Neural progenitor cell (in vitro differentiated cells): ENCODE measurements at regions not wholly inside any gene's neighbourhood (a gene's known extent, or its start where the extent isn't known, plus 50 kb on each side); places are given as distances from the start of the nearest gene placed in this dataset.

Source experiments
- DNase-seq: peaks from one replicate; pipeline ENCODE4 v3.0.0-alpha.2; 2016; ENCODE audit warnings: low spot score
- H2AFZ ChIP-seq: fragments of 200-600 bp; sonication (generic); replicated peaks from 2 replicates; pipeline ENCODE4 v1.6.1; 2016; ENCODE audit warnings: antibody characterized with exemption
- H3F3A ChIP-seq: fragments of 200-600 bp; sonication (generic); 2 replicates; pipeline ENCODE4 v1.6.1; 2016; ENCODE audit warnings: antibody characterized with exemption, low read depth
- H3K27ac ChIP-seq: fragments of 200-600 bp; sonication (generic); 2 replicates; pipeline ENCODE4 v1.5.1; 2016; ENCODE audit warnings: mild to moderate bottlenecking
- H3K27me3 ChIP-seq: fragments of 200-600 bp; sonication (generic); 2 replicates; pipeline ENCODE4 v1.6.1; 2016; ENCODE audit warnings: mild to moderate bottlenecking, moderate library complexity
- H3K36me3 ChIP-seq: fragments of 200-600 bp; sonication (generic); 2 replicates; pipeline ENCODE4 v1.5.1; 2016
- H3K4me1 ChIP-seq: fragments of 200-600 bp; sonication (generic); 2 replicates; pipeline ENCODE4 v1.6.1; 2016; ENCODE audit warnings: mixed run types
- H3K4me2 ChIP-seq: fragments of 200-600 bp; sonication (generic); 2 replicates; pipeline ENCODE4 v1.6.1; 2016
- H3K4me3 ChIP-seq: fragments of 200-600 bp; sonication (generic); 2 replicates; pipeline ENCODE4 v1.5.1; 2016
- H3K79me2 ChIP-seq: fragments of 200-600 bp; sonication (generic); 2 replicates; pipeline ENCODE4 v1.6.1; 2016; ENCODE audit warnings: low read depth
- H3K9ac ChIP-seq: fragments of 200-600 bp; sonication (generic); 2 replicates; pipeline ENCODE4 v1.6.1; 2016
- H3K9me3 ChIP-seq: fragments of 200-600 bp; sonication (generic); 2 replicates; pipeline ENCODE4 v1.5.1; 2016; ENCODE audit warnings: low read depth
- H4K20me1 ChIP-seq: fragments of 200-600 bp; sonication (generic); 2 replicates; pipeline ENCODE4 v1.6.1; 2016; ENCODE audit warnings: low read depth
- H3K27ac Mint-ChIP-seq: 3 replicates; pipeline ENCODE4 v1.8.0; 2021; ENCODE audit warnings: mixed read lengths
- H3K27me3 Mint-ChIP-seq: 2 replicates; pipeline ENCODE4 v1.8.0; 2022; ENCODE audit warnings: low read depth, mild to moderate bottlenecking, inconsistent platforms, moderate library complexity, mixed read lengths; ENCODE audit not compliant: insufficient read depth
- H3K36me3 Mint-ChIP-seq: 3 replicates; pipeline ENCODE4 v1.8.0; 2021; ENCODE audit warnings: mixed read lengths
- H3K4me1 Mint-ChIP-seq: 3 replicates; pipeline ENCODE4 v1.8.0; 2021; ENCODE audit warnings: mixed read lengths
- H3K4me3 Mint-ChIP-seq: 3 replicates; pipeline ENCODE4 v1.8.0; 2021; ENCODE audit warnings: mild to moderate bottlenecking, moderate library complexity, mixed read lengths
- H3K9me3 Mint-ChIP-seq: 3 replicates; pipeline ENCODE4 v1.8.0; 2020; ENCODE audit warnings: mixed read lengths
- CTCF ChIP-seq: fragments of 200-600 bp; sonication (generic); IDR thresholded peaks from 2 replicates; pipeline ENCODE4 v1.5.1; 2017; ENCODE audit warnings: antibody characterized with exemption, mild to moderate bottlenecking
- EZH2 ChIP-seq: fragments of 200-600 bp; sonication (generic); IDR thresholded peaks from 2 replicates; pipeline ENCODE4 v1.6.1; 2017; ENCODE audit warnings: antibody characterized with exemption, mild to moderate bottlenecking, moderate library complexity
- EZH2phosphoT487 ChIP-seq: fragments of 200-600 bp; sonication (generic); IDR thresholded peaks from 2 replicates; pipeline ENCODE4 v1.6.1; 2017; ENCODE audit warnings: antibody characterized with exemption

GRCh38 chr6:147033267-147033666 is 170.9 kb upstream of the STXBP5 start:
- Mint-ChIP-seq H3K36me3 (no peaks in the 10 kb centered on the region), H3K4me3 (no peak overlapping the region), H3K27ac (no peak overlapping the region), H3K27me3 (peaks cover 2% of the 10 kb centered on the region), H3K9me3 (no peaks in the 10 kb centered on the region), H3K4me1 (peaks cover 2% of the 10 kb centered on the region)
- H3K4me1 ChIP-seq, result no peaks in the 10 kb centered on the region
- H3K9ac ChIP-seq, result no peak overlapping the region
- DNase-seq, result peak; percentile 40
- no peak overlapping the region for H3K4me3 ChIP-seq
- H2AFZ ChIP-seq, result peak overlapping the region; percentile 14
- H3K79me2 ChIP-seq, result no peaks in the 10 kb centered on the region
- no peaks in the 10 kb centered on the region for H4K20me1 ChIP-seq
- H3K4me2 ChIP-seq, result no peak overlapping the region
- TF ChIP-seq EZH2 (no peak), EZH2phosphoT487 (no peak), CTCF (no peak)
- H3K9me3 ChIP-seq, result no peaks in the 10 kb centered on the region
- no peaks in the 10 kb centered on the region for H3K27me3 ChIP-seq
- no peaks in the 10 kb centered on the region for H3F3A ChIP-seq
- no peaks in the 10 kb centered on the region for H3K36me3 ChIP-seq
- H3K27ac ChIP-seq, result no peak overlapping the region

GRCh38 chr6:147035886-147036285 is 168.3 kb upstream of the STXBP5 start:
- Mint-ChIP-seq H3K9me3 (no peaks in the 10 kb centered on the region), H3K4me1 (peaks cover 2% of the 10 kb centered on the region), H3K4me3 (no peak overlapping the region), H3K36me3 (no peaks in the 10 kb centered on the region), H3K27ac (no peak overlapping the region), H3K27me3 (no peaks in the 10 kb centered on the region)
- Histone ChIP-seq H3K4me2 (no peak overlapping the region), H3K9me3 (no peaks in the 10 kb centered on the region), H3F3A (no peaks in the 10 kb centered on the region), H3K36me3 (no peaks in the 10 kb centered on the region), H2AFZ (no peak overlapping the region), H3K27ac (no peak overlapping the region), H3K4me1 (no peaks in the 10 kb centered on the region), H3K27me3 (no peaks in the 10 kb centered on the region), H4K20me1 (no peaks in the 10 kb centered on the region), H3K4me3 (no peak overlapping the region), H3K79me2 (no peaks in the 10 kb centered on the region), H3K9ac (no peak overlapping the region)
- TF ChIP-seq EZH2phosphoT487 (no peak), EZH2 (no peak), CTCF (no peak)
- no peak for DNase-seq

- H3K4me3 ChIP-seq, result no peak overlapping the region
- no peaks in the 10 kb centered on the region for H3F3A ChIP-seq
- H3K36me3 Mint-ChIP-seq, result no peaks in the 10 kb centered on the region
- no peaks in the 10 kb centered on the region for H3K36me3 ChIP-seq
- H3K27ac ChIP-seq, result no peak overlapping the region
- H3K9me3 ChIP-seq, result no peaks in the 10 kb centered on the region
- H3K27me3 Mint-ChIP-seq, result no peaks in the 10 kb centered on the region
- TF ChIP-seq EZH2phosphoT487, result no peak
- H3K9ac ChIP-seq, result no peak overlapping the region
- H3K4me3 Mint-ChIP-seq, result no peak overlapping the region
- no peaks in the 10 kb centered on the region for H3K4me1 ChIP-seq
- H3K4me2 ChIP-seq, result no peak overlapping the region
- no peaks in the 10 kb centered on the region for H3K79me2 ChIP-seq
- H2AFZ ChIP-seq, result no peak overlapping the region
- no peak for DNase-seq
- H3K27me3 ChIP-seq, result no peaks in the 10 kb centered on the region
- H3K9me3 Mint-ChIP-seq, result no peaks in the 10 kb centered on the region
- H3K4me1 Mint-ChIP-seq, result peaks cover under 1% of the 10 kb centered on the region
- H3K27ac Mint-ChIP-seq, result no peak overlapping the region
- H4K20me1 ChIP-seq, result no peaks in the 10 kb centered on the region
Observed at GRCh38 chr6:147037881-147038280, 166.3 kb upstream of the STXBP5 start.

- Histone ChIP-seq H3K36me3 (no peaks in the 10 kb centered on the region), H3K27me3 (no peaks in the 10 kb centered on the region), H3K4me3 (no peak overlapping the region), H3K4me1 (no peaks in the 10 kb centered on the region), H3K27ac (no peak overlapping the region), H2AFZ (no peak overlapping the region), H3K79me2 (no peaks in the 10 kb centered on the region), H3K9ac (no peak overlapping the region), H3F3A (no peaks in the 10 kb centered on the region), H3K9me3 (no peaks in the 10 kb centered on the region), H3K4me2 (no peak overlapping the region), H4K20me1 (no peaks in the 10 kb centered on the region)
- Mint-ChIP-seq H3K9me3 (peaks cover 7% of the 10 kb centered on the region), H3K27ac (no peak overlapping the region), H3K27me3 (no peaks in the 10 kb centered on the region), H3K4me1 (no peaks in the 10 kb centered on the region), H3K4me3 (no peak overlapping the region), H3K36me3 (no peaks in the 10 kb centered on the region)
- TF ChIP-seq CTCF (no peak), EZH2phosphoT487 (no peak), EZH2 (no peak)
- no peak for DNase-seq
Observed at GRCh38 chr6:147040121-147040910, 163.9 kb upstream of the STXBP5 start.
